ENCODE measurements at regions not wholly inside any gene's neighbourhood (a gene's known extent, or its start where the extent isn't known, plus 50 kb on each side); places are given as distances from the start of the nearest gene placed in this dataset.

GRCh38 chr10:130425881-130426435, 289.8 kb downstream of the GLRX3 start:
- Mint-ChIP-seq H3K36me3 (ENCODE audit: insufficient read depth in 1 of 3, low read depth in 3 of 3) (no peaks in the 10 kb centered on the region), H3K9me3 (peaks cover 0 to 3% of the 10 kb centered on the region in 2 experiments; a peak in 1 of 5 replicates), H3K4me1 (no peaks in the 10 kb centered on the region), H3K27ac (no peak overlapping the region), H3K4me3 (no peak overlapping the region), H3K27me3 (ENCODE audit: low read depth) (peaks cover 2% of the 10 kb centered on the region; the same call in 1 of the 2 replicates)
- Histone ChIP-seq H4K8ac (replicated peaks; ENCODE audit: insufficient read length, low read depth, low read length) (no peak overlapping the region), H2BK120ac (ENCODE audit: low read depth, low read length, poor library complexity, severe bottlenecking) (no peak overlapping the region), H2AK5ac (ENCODE audit: insufficient read length, low read length) (no peak overlapping the region), H3K14ac (ENCODE audit: insufficient read depth, low read length) (no peak overlapping the region), H4K20me1 (ENCODE audit: control insufficient read depth, insufficient read depth, insufficient read length) (no peaks in the 10 kb centered on the region), H3K4me2 (ENCODE audit: insufficient read depth, insufficient read length, low read length) (no peak overlapping the region), H2BK20ac (ENCODE audit: low read depth, low read length, poor library complexity, severe bottlenecking) (no peak overlapping the region), H4K91ac (ENCODE audit: insufficient read length, low read depth, low read length) (no peak overlapping the region), H3K27me3 (ENCODE audit: insufficient read depth, low read length) (no peaks in the 10 kb centered on the region; the same call in 1 of the 2 replicates), H4K5ac (ENCODE audit: insufficient read length, low read depth, low read length) (no peak overlapping the region), H3K56ac (ENCODE audit: insufficient read length, low read depth, low read length) (no peak overlapping the region), H3K4ac (ENCODE audit: low read depth, low read length) (no peak overlapping the region), H3K4me1 (ENCODE audit: insufficient read depth, low read length) (no peaks in the 10 kb centered on the region), H2BK12ac (ENCODE audit: insufficient read length, low read depth, low read length) (no peak overlapping the region), H3K79me2 (ENCODE audit: insufficient read depth, low read length) (no peaks in the 10 kb centered on the region), H3K23me2 (ENCODE audit: insufficient read length, low read depth, low read length, poor library complexity, severe bottlenecking) (no peaks in the 10 kb centered on the region), H3K9ac (ENCODE audit: extremely low read depth, insufficient read length, low read length) (no peak overlapping the region), H3K18ac (ENCODE audit: insufficient read length, low read depth, low read length) (no peak overlapping the region), H2BK5ac (ENCODE audit: insufficient read length, low read length) (no peak overlapping the region), H2AFZ (ENCODE audit: low read length) (no peak overlapping the region), H3T11ph (ENCODE audit: low read length) (no peak overlapping the region), H3K27ac (ENCODE audit: insufficient read length, low read depth, low read length) (no peak overlapping the region), H3K9me3 (ENCODE audit: control insufficient read depth, low read depth, low read length) (no peaks in the 10 kb centered on the region), H3K23ac (ENCODE audit: insufficient read length, low read depth, low read length) (no peak overlapping the region), H3K79me1 (ENCODE audit: insufficient read depth, low read depth, low read length, poor library complexity, severe bottlenecking) (no peaks in the 10 kb centered on the region), H2BK15ac (ENCODE audit: low read depth, low read length) (no peak overlapping the region)
- WGBS (ENCODE audit: extremely low coverage, insufficient read length, low lambda C conversion rate) = no CpG with 5 or more reads among the region's 10 CpGs
- TF ChIP-seq CTCF (conservative IDR thresholded peaks at IDR 0.05) = no peak
- DNase-seq = no peak

All from H9 (cell line).